ENCODE measurements at regions not wholly inside any gene's neighbourhood (a gene's known extent, or its start where the extent isn't known, plus 50 kb on each side); places are given as distances from the start of the nearest gene placed in this dataset.

- Mint-ChIP-seq H3K36me3 (no peaks in the 10 kb centered on the region), H3K9me3 (peaks cover 4% of the 10 kb centered on the region), H3K27ac (no peak overlapping the region), H3K4me3 (no peak overlapping the region), H3K4me1 (no peaks in the 10 kb centered on the region), H3K27me3 (no peaks in the 10 kb centered on the region)
- DNase-seq: no peak
- CTCF ChIA-PET: no interaction called here
Observed at GRCh38 chr5:125410537-125411070, 664.2 kb upstream of the ZNF608 start.

GRCh38 chr5:125411071-125411743 lies 664.8 kb upstream of the ZNF608 start:
- Mint-ChIP-seq H3K4me3 (no peak overlapping the region), H3K9me3 (peaks cover 4% of the 10 kb centered on the region), H3K4me1 (no peaks in the 10 kb centered on the region), H3K36me3 (no peaks in the 10 kb centered on the region), H3K27ac (no peak overlapping the region), H3K27me3 (no peaks in the 10 kb centered on the region)
- no peak for DNase-seq
- CTCF ChIA-PET: no interaction called here

- H3K36me3 Mint-ChIP-seq: no peaks in the 10 kb centered on the region
- no peak overlapping the region for H3K27ac Mint-ChIP-seq
- no peak overlapping the region for H3K4me3 Mint-ChIP-seq
- no peaks in the 10 kb centered on the region for H3K27me3 Mint-ChIP-seq
- CTCF ChIA-PET: no interaction called here
- DNase-seq: no peak
- peaks cover 2% of the 10 kb centered on the region for H3K9me3 Mint-ChIP-seq
- no peaks in the 10 kb centered on the region for H3K4me1 Mint-ChIP-seq
Observed at GRCh38 chr5:125411744-125412560, 665.5 kb upstream of the ZNF608 start.

GRCh38 chr5:125412561-125413495 lies 666.4 kb upstream of the ZNF608 start:
- H3K4me3 Mint-ChIP-seq: no peak overlapping the region
- H3K4me1 Mint-ChIP-seq: no peaks in the 10 kb centered on the region
- H3K9me3 Mint-ChIP-seq: peaks cover 2% of the 10 kb centered on the region
- H3K27ac Mint-ChIP-seq: no peak overlapping the region
- CTCF ChIA-PET: no interaction called here
- H3K36me3 Mint-ChIP-seq: no peaks in the 10 kb centered on the region
- H3K27me3 Mint-ChIP-seq: no peaks in the 10 kb centered on the region
- no peak for DNase-seq

- H3K9me3 Mint-ChIP-seq: peaks cover under 1% of the 10 kb centered on the region
- H3K27ac Mint-ChIP-seq: no peak overlapping the region
- H3K36me3 Mint-ChIP-seq: no peaks in the 10 kb centered on the region
- no peaks in the 10 kb centered on the region for H3K27me3 Mint-ChIP-seq
- DNase-seq: no peak
- CTCF ChIA-PET: no interaction called here
- H3K4me3 Mint-ChIP-seq: no peak overlapping the region
- no peaks in the 10 kb centered on the region for H3K4me1 Mint-ChIP-seq
Observed at GRCh38 chr5:125413496-125414274, 667.2 kb upstream of the ZNF608 start.

GRCh38 chr5:125415126-125415525 lies 668.7 kb upstream of the ZNF608 start:
- no peak for DNase-seq
- H3K4me1 Mint-ChIP-seq: no peaks in the 10 kb centered on the region
- CTCF ChIA-PET: no interaction called here
- H3K9me3 Mint-ChIP-seq: no peaks in the 10 kb centered on the region
- H3K4me3 Mint-ChIP-seq: no peak overlapping the region
- H3K27me3 Mint-ChIP-seq: no peaks in the 10 kb centered on the region
- no peak overlapping the region for H3K27ac Mint-ChIP-seq
- no peaks in the 10 kb centered on the region for H3K36me3 Mint-ChIP-seq

GRCh38 chr5:125416055-125416454 lies 669.6 kb upstream of the ZNF608 start:
- CTCF ChIA-PET: no interaction called here
- Mint-ChIP-seq H3K4me3 (no peak overlapping the region), H3K36me3 (no peaks in the 10 kb centered on the region), H3K4me1 (no peaks in the 10 kb centered on the region), H3K27me3 (no peaks in the 10 kb centered on the region), H3K27ac (no peak overlapping the region), H3K9me3 (no peaks in the 10 kb centered on the region)
- DNase-seq: no peak

- no peaks in the 10 kb centered on the region for H3K27me3 Mint-ChIP-seq
- H3K36me3 Mint-ChIP-seq: no peaks in the 10 kb centered on the region
- H3K9me3 Mint-ChIP-seq: no peaks in the 10 kb centered on the region
- no peak for DNase-seq
- CTCF ChIA-PET: no interaction called here
- no peak overlapping the region for H3K27ac Mint-ChIP-seq
- no peak overlapping the region for H3K4me3 Mint-ChIP-seq
- H3K4me1 Mint-ChIP-seq: no peaks in the 10 kb centered on the region
Observed at GRCh38 chr5:125421006-125421405, 674.6 kb upstream of the ZNF608 start.

- no peaks in the 10 kb centered on the region for H3K36me3 Mint-ChIP-seq
- no peaks in the 10 kb centered on the region for H3K27me3 Mint-ChIP-seq
- H3K27ac Mint-ChIP-seq: no peak overlapping the region
- no peak for DNase-seq
- no peaks in the 10 kb centered on the region for H3K4me1 Mint-ChIP-seq
- CTCF ChIA-PET: no interaction called here
- peaks cover 3% of the 10 kb centered on the region for H3K9me3 Mint-ChIP-seq
- H3K4me3 Mint-ChIP-seq: no peak overlapping the region
Observed at GRCh38 chr5:125422342-125422741, 675.9 kb upstream of the ZNF608 start.

- Mint-ChIP-seq H3K27ac (no peak overlapping the region), H3K4me1 (no peaks in the 10 kb centered on the region), H3K27me3 (no peaks in the 10 kb centered on the region), H3K4me3 (no peak overlapping the region), H3K9me3 (peaks cover 3% of the 10 kb centered on the region), H3K36me3 (no peaks in the 10 kb centered on the region)
- DNase-seq: no peak
- CTCF ChIA-PET: no interaction called here
Observed at GRCh38 chr5:125424402-125425141, 678.1 kb upstream of the ZNF608 start.

- H3K36me3 Mint-ChIP-seq: no peaks in the 10 kb centered on the region
- H3K4me1 Mint-ChIP-seq: no peaks in the 10 kb centered on the region
- peaks cover 5% of the 10 kb centered on the region for H3K9me3 Mint-ChIP-seq
- H3K27me3 Mint-ChIP-seq: no peaks in the 10 kb centered on the region
- H3K27ac Mint-ChIP-seq: no peak overlapping the region
- H3K4me3 Mint-ChIP-seq: no peak overlapping the region
- CTCF ChIA-PET: no interaction called here
- no peak for DNase-seq
Observed at GRCh38 chr5:125429498-125429897, 683.1 kb upstream of the ZNF608 start.

- no peaks in the 10 kb centered on the region for H3K4me1 Mint-ChIP-seq
- H3K27me3 Mint-ChIP-seq: no peaks in the 10 kb centered on the region
- H3K4me3 Mint-ChIP-seq: no peak overlapping the region
- no peak overlapping the region for H3K27ac Mint-ChIP-seq
- H3K36me3 Mint-ChIP-seq: no peaks in the 10 kb centered on the region
- peaks cover 9% of the 10 kb centered on the region for H3K9me3 Mint-ChIP-seq
- CTCF ChIA-PET: no interaction called here
- no peak for DNase-seq
Observed at GRCh38 chr5:125433457-125433856, 687.0 kb upstream of the ZNF608 start.

- H3K4me3 Mint-ChIP-seq: no peak overlapping the region
- H3K9me3 Mint-ChIP-seq: peaks cover 38% of the 10 kb centered on the region
- no peaks in the 10 kb centered on the region for H3K36me3 Mint-ChIP-seq
- H3K27ac Mint-ChIP-seq: no peak overlapping the region
- H3K4me1 Mint-ChIP-seq: no peaks in the 10 kb centered on the region
- DNase-seq: no peak
- H3K27me3 Mint-ChIP-seq: no peaks in the 10 kb centered on the region
- CTCF ChIA-PET: no interaction called here
Observed at GRCh38 chr5:125439243-125439642, 692.8 kb upstream of the ZNF608 start.
